ENCODE measurements at regions not wholly inside any gene's neighbourhood (a gene's known extent, or its start where the extent isn't known, plus 50 kb on each side); places are given as distances from the start of the nearest gene placed in this dataset.

GRCh38 chr12:11556682-11557081 is 92.8 kb upstream of the ETV6 start:
- TF ChIP-seq GATA2 (IDR thresholded peaks at IDR 0.05; ENCODE audit: low read depth, low read length) (no peak), GATA3 (IDR thresholded peaks at IDR 0.05; ENCODE audit: low read depth, low read length) (no peak)
